H1 (cell line): ENCODE measurements at regions not wholly inside any gene's neighbourhood (a gene's known extent, or its start where the extent isn't known, plus 50 kb on each side); places are given as distances from the start of the nearest gene placed in this dataset.

ENCODE experiments used
- CTCF ChIA-PET: fragments of 300-600 bp; sonication (Branson Sonifier 250); formaldehyde crosslinking; loops from one replicate; lab custom pipeline; 2021; ENCODE audit not compliant: partially characterized antibody; lab: Charles Lee
- POLR2A ChIA-PET: fragments of 300-600 bp; sonication (Branson Sonifier 250); formaldehyde crosslinking; loops from one replicate; lab custom pipeline; 2021; ENCODE audit warnings: inconsistent platforms; ENCODE audit not compliant: partially characterized antibody; lab: Charles Lee
- DNase-seq, 2 experiments: peaks; one replicate each; pipeline versions ENCODE4 v3.0.0 to v3.0.0-alpha.2; 2010 to 2022; ENCODE audit warnings: low spot score in 2 of 2, low read depth in 1 of 2, mixed read lengths in 1 of 2
- FAIRE-seq: peaks from 2 replicates; lab custom pipeline; 2011; peaks lifted over from hg19 to GRCh38; lab: Jason Lieb, UNC
- H2AFZ ChIP-seq: 2 replicates; pipeline ENCODE4 v1.8.1; 2012; ENCODE audit warnings: low read length, inconsistent platforms
- H2AK5ac ChIP-seq: 2 replicates; pipeline ENCODE4 v1.6.1; 2013; ENCODE audit warnings: low read depth, low read length
- H2BK120ac ChIP-seq: replicated peaks from 2 replicates; pipeline ENCODE3; 2013; ENCODE audit warnings: low read depth, low read length, inconsistent platforms
- H2BK12ac ChIP-seq: 2 replicates; pipeline ENCODE4 v1.6.1; 2013; ENCODE audit warnings: low read depth, low read length
- H2BK15ac ChIP-seq: 2 replicates; pipeline ENCODE4 v1.6.1; 2013; ENCODE audit warnings: low read length
- H2BK20ac ChIP-seq: 2 replicates; pipeline ENCODE4 v1.6.1; 2013; ENCODE audit warnings: low read length
- H2BK5ac ChIP-seq: 2 replicates; pipeline ENCODE4 v1.6.1; 2013; ENCODE audit warnings: low read depth, low read length
- H3K14ac ChIP-seq: 2 replicates; pipeline ENCODE4 v1.6.1; 2013; ENCODE audit warnings: inconsistent platforms; ENCODE audit not compliant: insufficient read length
- H3K18ac ChIP-seq: 2 replicates; pipeline ENCODE4 v1.6.1; 2013; ENCODE audit warnings: low read length; ENCODE audit errors: extremely low read depth
- H3K23ac ChIP-seq: 2 replicates; pipeline ENCODE4 v1.6.1; 2013; ENCODE audit warnings: inconsistent platforms; ENCODE audit not compliant: insufficient read length
- H3K23me2 ChIP-seq: 2 replicates; pipeline ENCODE4 v1.6.1; 2013; ENCODE audit warnings: low read depth, low read length
- H3K27ac ChIP-seq: 2 replicates; pipeline ENCODE4 v1.6.1; 2011; ENCODE audit warnings: low read depth, low read length, inconsistent platforms
- H3K27me3 ChIP-seq, 4 experiments: replicated peaks in 1 of 4; 1 replicate in 1 of 4; 2 replicates in 3 of 4; pipeline versions ENCODE4 v1.6.1 to v1.8.1; 2011 to 2013; ENCODE audit warnings: low read length in 3 of 4, mild to moderate bottlenecking in 3 of 4, inconsistent platforms in 2 of 4, mixed read lengths in 2 of 4, moderate library complexity in 1 of 4; ENCODE audit not compliant: control insufficient read depth in 3 of 4, insufficient read depth in 3 of 4; ENCODE audit errors: extremely low read depth in 1 of 4
- H3K36me3 ChIP-seq, 4 experiments: 2 replicates each; pipeline versions ENCODE4 v1.6.1 to v1.8.1; 2011 to 2013; ENCODE audit warnings: mild to moderate bottlenecking in 4 of 4, low read length in 3 of 4, moderate library complexity in 2 of 4, control low read depth in 1 of 4, inconsistent platforms in 1 of 4; ENCODE audit not compliant: insufficient read depth in 4 of 4, control insufficient read depth in 2 of 4
- H3K4ac ChIP-seq: replicated peaks from 2 replicates; pipeline ENCODE3; 2013; ENCODE audit warnings: low read length, low read depth, mixed read lengths, inconsistent platforms; ENCODE audit not compliant: insufficient read length
- H3K4me1 ChIP-seq, 4 experiments: replicated peaks in 1 of 4; 1 replicate in 1 of 4; 2 replicates in 3 of 4; pipeline versions ENCODE4 v1.6.1 to v1.8.1; 2011 to 2013; ENCODE audit warnings: low read length in 3 of 4, inconsistent platforms in 2 of 4, mixed read lengths in 1 of 4; ENCODE audit not compliant: insufficient read depth in 4 of 4, control insufficient read depth in 3 of 4
- H3K4me2 ChIP-seq, 2 experiments: 2 replicates each; pipeline versions ENCODE4 v1.6.1 to v1.8.1; 2011 to 2013; ENCODE audit warnings: low read depth in 2 of 2, low read length in 2 of 2, control low read depth in 1 of 2, inconsistent platforms in 1 of 2, mild to moderate bottlenecking in 1 of 2; ENCODE audit not compliant: insufficient read depth in 1 of 2
- H3K4me3 ChIP-seq, 4 experiments: fragments of 200-600, 300-600 bp in 1 of 4; sonication (generic), shearing (Covaris generic), sonication (Bioruptor Twin) in 1 of 4; 2 replicates each; pipeline versions ENCODE4 v1.5.1 to v1.8.1; 2011 to 2016; ENCODE audit warnings: low read length in 4 of 4, low read depth in 3 of 4, control low read depth in 2 of 4, inconsistent platforms in 2 of 4, mild to moderate bottlenecking in 2 of 4, mixed read lengths in 1 of 4, moderate library complexity in 1 of 4; ENCODE audit not compliant: insufficient read depth in 2 of 4; ENCODE audit errors: extremely low read depth in 1 of 4
- H3K56ac ChIP-seq: replicated peaks from 2 replicates; pipeline ENCODE3; 2013; ENCODE audit warnings: low read depth, mild to moderate bottlenecking, mixed read lengths, low read length, inconsistent platforms; ENCODE audit not compliant: insufficient read length
- H3K79me1 ChIP-seq: 2 replicates; pipeline ENCODE4 v1.6.1; 2013; ENCODE audit warnings: low read depth, low read length, control low read depth
- H3K79me2 ChIP-seq, 2 experiments: 2 replicates each; pipeline versions ENCODE4 v1.6.1 to v1.8.1; 2012 to 2013; ENCODE audit warnings: low read length in 2 of 2, mild to moderate bottlenecking in 2 of 2, inconsistent platforms in 1 of 2; ENCODE audit not compliant: insufficient read depth in 2 of 2, control insufficient read depth in 1 of 2
- H3K9ac ChIP-seq, 4 experiments: replicated peaks in 1 of 4; 1 replicate in 1 of 4; 2 replicates in 3 of 4; pipeline versions ENCODE4 v1.6.1 to v1.8.1; 2011 to 2013; ENCODE audit warnings: low read depth in 3 of 4, low read length in 3 of 4, control low read depth in 2 of 4, mild to moderate bottlenecking in 2 of 4, moderate library complexity in 2 of 4, inconsistent platforms in 1 of 4; ENCODE audit errors: extremely low read depth in 1 of 4
- H3K9me3 ChIP-seq, 2 experiments: 2 replicates each; pipeline versions ENCODE4 v1.6.1 to v1.8.1; 2012 to 2013; ENCODE audit warnings: mild to moderate bottlenecking in 2 of 2, moderate library complexity in 2 of 2, control low read depth in 1 of 2, inconsistent platforms in 1 of 2, low read depth in 1 of 2, low read length in 1 of 2, mixed read lengths in 1 of 2; ENCODE audit not compliant: insufficient read depth in 2 of 2
- H4K20me1 ChIP-seq, 2 experiments: replicated peaks in 1 of 2; 2 replicates each; pipeline versions ENCODE3 to v1.8.1; 2011 to 2013; ENCODE audit warnings: inconsistent platforms in 2 of 2, low read length in 2 of 2, mild to moderate bottlenecking in 1 of 2; ENCODE audit not compliant: insufficient read depth in 2 of 2, control insufficient read depth in 1 of 2
- H4K5ac ChIP-seq: 2 replicates; pipeline ENCODE4 v1.6.1; 2013; ENCODE audit warnings: low read length, low read depth, mixed read lengths, inconsistent platforms; ENCODE audit not compliant: insufficient read length
- H4K8ac ChIP-seq: 2 replicates; pipeline ENCODE4 v1.8.0; 2013; ENCODE audit warnings: mild to moderate bottlenecking, moderate library complexity, low read length, inconsistent platforms; ENCODE audit not compliant: insufficient read depth; ENCODE audit errors: extremely low read depth
- H4K91ac ChIP-seq: replicated peaks from 2 replicates; pipeline ENCODE3; 2013; ENCODE audit warnings: low read length, mixed read lengths, inconsistent platforms; ENCODE audit not compliant: insufficient read length
- CBX8 ChIP-seq: fragments of 300-800, 300-1000 bp; sonication (generic); IDR thresholded peaks from 2 replicates; pipeline ENCODE4 v1.7.1; 2016; ENCODE audit warnings: low read depth, low read length, borderline replicate concordance
- CEBPB ChIP-seq: IDR thresholded peaks from 2 replicates; pipeline ENCODE4 v1.6.1; 2012; ENCODE audit warnings: low read depth, low read length
- EP300 ChIP-seq, 2 experiments: IDR thresholded peaks; 1 replicate in 1 of 2; 2 replicates in 1 of 2; pipeline ENCODE4 v1.6.1; 2011 to 2012; ENCODE audit warnings: low read depth in 2 of 2, low read length in 2 of 2, mild to moderate bottlenecking in 2 of 2, borderline replicate concordance in 1 of 2, inconsistent platforms in 1 of 2, moderate library complexity in 1 of 2
- FOSL1 ChIP-seq: IDR thresholded peaks from 2 replicates; pipeline ENCODE4 v1.6.1; 2011; ENCODE audit warnings: mild to moderate bottlenecking, low read depth, low read length, moderate library complexity; ENCODE audit not compliant: insufficient read depth
- JUND ChIP-seq: IDR thresholded peaks from 2 replicates; pipeline ENCODE4 v1.6.1; 2011; ENCODE audit warnings: mild to moderate bottlenecking, improper control_type of control experiment, low read length
- PHF8 ChIP-seq: fragments of 200-600 bp; sonication (generic); conservative IDR thresholded peaks from 2 replicates; pipeline ENCODE4 v1.7.1; 2012; ENCODE audit warnings: low read depth, mild to moderate bottlenecking, inconsistent platforms, low read length, moderate library complexity
- POLR2AphosphoS5 ChIP-seq: IDR thresholded peaks from 2 replicates; pipeline ENCODE4 v1.6.1; 2011; ENCODE audit warnings: low read depth, low read length
- RFX5 ChIP-seq: IDR thresholded peaks from 2 replicates; pipeline ENCODE4 v1.6.1; 2011; ENCODE audit warnings: low read depth, low read length, improper control_type of control experiment, borderline replicate concordance
- SUZ12 ChIP-seq: fragments of 200-600 bp; sonication (generic); IDR thresholded peaks from 2 replicates; pipeline ENCODE4 v1.6.1; 2012; ENCODE audit warnings: mild to moderate bottlenecking, inconsistent platforms, low read length, moderate library complexity, mixed read lengths
- TCF12 ChIP-seq: IDR thresholded peaks from 2 replicates; pipeline ENCODE4 v1.6.1; 2011; ENCODE audit warnings: low read depth, mild to moderate bottlenecking, low read length
- YY1 ChIP-seq: IDR thresholded peaks from 2 replicates; pipeline ENCODE4 v1.6.1; 2011; ENCODE audit warnings: low read depth, mild to moderate bottlenecking, low read length
- ZNF274 ChIP-seq: IDR thresholded peaks from 2 replicates; pipeline ENCODE4 v1.7.0; 2012; ENCODE audit warnings: low read length, borderline replicate concordance; ENCODE audit errors: extremely low read depth
- TF ChIP-seq, protein P1 (sequence below): IDR thresholded peaks from 2 replicates; pipeline ENCODE4 v1.6.1; 2011; ENCODE audit warnings: low read depth, mild to moderate bottlenecking, low read length; ENCODE audit not compliant: insufficient read depth

DNA sequence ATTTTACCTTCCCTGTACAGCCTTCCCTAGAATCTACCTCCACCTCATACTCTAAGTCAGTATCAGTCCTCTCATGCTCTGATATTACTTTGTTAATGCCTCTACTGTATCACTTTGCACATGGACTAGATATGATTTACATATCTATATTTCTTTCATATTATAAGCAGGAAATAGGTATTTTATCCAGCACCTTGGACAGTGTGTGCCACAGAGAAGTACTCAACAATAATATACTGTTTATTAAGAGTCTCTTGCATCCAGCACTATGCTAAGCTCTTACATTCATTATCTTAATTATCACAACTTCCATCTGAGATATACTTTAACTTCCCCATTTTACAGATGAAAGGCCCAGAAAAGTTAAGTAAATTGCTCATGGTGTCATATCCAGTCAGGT lies 247.9 kb upstream of the DAB1 start:
- no peaks in the 10 kb centered on the region for H3K79me1 ChIP-seq
- H4K91ac ChIP-seq = no peak overlapping the region
- CTCF ChIA-PET = no interaction called here
- H3K79me2 ChIP-seq = no peaks in the 10 kb centered on the region
- H4K5ac ChIP-seq = no peak overlapping the region
- H3K18ac ChIP-seq = no peak overlapping the region
- no peaks in the 10 kb centered on the region for H3K23me2 ChIP-seq
- no peak overlapping the region for H2AK5ac ChIP-seq
- H2BK15ac ChIP-seq = no peak overlapping the region
- no peak overlapping the region for H4K8ac ChIP-seq
- no peak overlapping the region for H3K14ac ChIP-seq
- H3K9ac ChIP-seq = no peak overlapping the region
- no peaks in the 10 kb centered on the region for H3K4me1 ChIP-seq
- no peak overlapping the region for H3K4me3 ChIP-seq
- peaks cover 0 to 6% (median under 1%) of the 10 kb centered on the region in 4 experiments; a peak in 2 of 7 replicates for H3K27me3 ChIP-seq
- no peak overlapping the region for H2BK120ac ChIP-seq
- H3K9me3 ChIP-seq = no peaks in the 10 kb centered on the region
- H3K4me2 ChIP-seq = no peak overlapping the region
- no peak overlapping the region for H2BK5ac ChIP-seq
- POLR2A ChIA-PET = no interaction called here
- no peaks in the 10 kb centered on the region for H4K20me1 ChIP-seq
- no peak overlapping the region for H3K4ac ChIP-seq
- H2BK20ac ChIP-seq = no peak overlapping the region
- no peak overlapping the region for H2BK12ac ChIP-seq
- no peak overlapping the region for H3K27ac ChIP-seq
- TF ChIP-seq YY1 (no peak), JUND (no peak), SUZ12 (no peak), RFX5 (no peak), FOSL1 (no peak), EP300 (IDR thresholded peaks at IDR 0.05; ENCODE audit: borderline replicate concordance in 1 of 2, low read depth in 2 of 2, low read length in 2 of 2) (no peak), POLR2AphosphoS5 (no peak), CBX8 (no peak), TCF12 (no peak), PHF8 (no peak), CEBPB (no peak), ZNF274 (no peak)
- TF ChIP-seq, protein P1, sequence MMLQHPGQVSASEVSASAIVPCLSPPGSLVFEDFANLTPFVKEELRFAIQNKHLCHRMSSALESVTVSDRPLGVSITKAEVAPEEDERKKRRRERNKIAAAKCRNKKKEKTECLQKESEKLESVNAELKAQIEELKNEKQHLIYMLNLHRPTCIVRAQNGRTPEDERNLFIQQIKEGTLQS = no peak
- no peak overlapping the region for H3K23ac ChIP-seq
- H3K56ac ChIP-seq = no peak overlapping the region
- no peaks in the 10 kb centered on the region for H3K36me3 ChIP-seq
- FAIRE-seq (no peak), DNase-seq (no peak)
- H2AFZ ChIP-seq = no peak overlapping the region
